ENCODE measurements at regions not wholly inside any gene's neighbourhood (a gene's known extent, or its start where the extent isn't known, plus 50 kb on each side); places are given as distances from the start of the nearest gene placed in this dataset.

DNA sequence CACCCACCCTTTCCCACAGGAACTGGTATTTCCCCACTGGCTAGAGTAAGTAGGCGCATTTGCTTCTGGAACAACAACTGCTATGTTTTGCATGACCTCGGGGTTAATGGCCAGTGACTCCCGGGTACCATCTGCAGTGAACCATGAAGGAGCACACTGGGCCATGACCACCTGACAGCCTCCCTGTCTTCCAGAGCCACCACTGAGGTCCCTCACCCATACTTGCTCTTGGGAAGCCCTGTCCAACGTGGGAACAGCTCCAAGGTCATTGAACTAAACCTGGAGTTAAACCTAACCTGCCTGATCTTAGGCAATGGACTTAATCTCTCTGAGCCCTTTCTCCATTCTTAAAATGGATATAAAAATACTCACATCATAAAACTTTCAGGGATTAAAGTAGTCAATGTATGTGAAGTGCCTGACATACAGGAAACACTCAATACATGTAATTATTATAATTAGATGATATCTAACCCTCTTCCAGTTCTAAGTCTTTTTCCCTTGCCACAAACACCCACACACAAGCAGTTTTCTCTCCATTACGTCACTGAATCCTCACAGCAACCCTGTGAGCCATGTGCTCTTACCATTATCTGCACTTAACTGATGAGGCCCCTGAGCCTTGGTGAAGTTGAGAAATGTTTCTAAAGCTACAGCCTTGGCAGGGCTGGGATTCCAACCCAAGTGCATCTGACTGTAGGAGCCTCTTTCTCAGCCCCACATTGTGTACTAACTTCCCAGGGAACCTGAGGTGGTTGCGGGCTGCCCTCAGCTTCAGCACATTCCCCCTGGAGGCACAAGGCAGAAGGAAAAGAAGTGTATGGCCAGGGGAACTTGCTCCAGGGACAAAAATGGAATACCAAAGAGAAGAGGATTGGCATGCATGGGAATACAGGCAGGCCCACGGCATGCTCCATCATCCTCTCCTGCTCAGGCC lies 74.5 kb upstream of the NCAM1 start:
- no peak overlapping the region for H3K4me2 ChIP-seq (ENCODE audit: low read depth, low read length)
- H3K27ac ChIP-seq (ENCODE audit: extremely low read length, insufficient read depth, low read length) = no peak overlapping the region
- FAIRE-seq (no peak), ATAC-seq (no peak), DNase-seq (ENCODE audit: low spot score) (no peak)
- H3K36me3 ChIP-seq (replicated peaks in 1 of 2; ENCODE audit: control insufficient read depth in 1 of 2, insufficient read depth in 2 of 2, low read length in 2 of 2) = no peaks in the 10 kb centered on the region
- WGBS (ENCODE audit: low lambda C conversion rate) = 14% methylated on average over 7 of the region's 7 CpGs
- H4K20me1 ChIP-seq (ENCODE audit: insufficient read depth, low read length) = no peaks in the 10 kb centered on the region
- no peak overlapping the region for H2AFZ ChIP-seq (ENCODE audit: low read length)
- TF ChIP-seq ZNF331 (CRISPR knock-in tag; IDR thresholded peaks at IDR 0.05) (no peak), CREB1 (IDR thresholded peaks at IDR 0.05) (peak; percentile 42; the same call in 1 of the 2 replicates), CREB1 (CRISPR knock-in tag; IDR thresholded peaks at IDR 0.05) (no peak), ATF7 (IDR thresholded peaks at IDR 0.05) (peak; percentile 66; the same call in 1 of the 2 replicates), ATF7 (CRISPR knock-in tag; IDR thresholded peaks at IDR 0.05) (no peak)
- H3K4me3 ChIP-seq (replicated peaks in 1 of 3; ENCODE audit: insufficient read depth in 1 of 3, low read depth in 2 of 3, low read length in 3 of 3) = no peak overlapping the region
- ChIA-PET CTCF (ENCODE audit: low intra/inter-chr PET ratio, low total read pairs) (no interaction called here), POLR2A (no interaction called here)
- H3K27me3 ChIP-seq (ENCODE audit: control insufficient read depth in 1 of 2, insufficient read depth in 2 of 2, low read length in 2 of 2) = no peaks in the 10 kb centered on the region; a peak in 2 of 5 replicates
- no peaks in the 10 kb centered on the region for H3K9me3 ChIP-seq (ENCODE audit: low read length)
- intact Hi-C loops (cut with micrococcal nuclease; ENCODE audit: unreplicated experiment) = no loop called here
- H3K9ac ChIP-seq (ENCODE audit: insufficient read depth, low read depth, low read length) = no peak overlapping the region
- no peaks in the 10 kb centered on the region for H3K4me1 ChIP-seq (ENCODE audit: insufficient read depth, low read length)
- no TSS peak for BruUV-seq (replicated peaks)
- in situ Hi-C loops (cut with HindIII; ENCODE audit: extremely low pct_ligation_motif_present, low pct_unique_long_range_greater_than_20kb) = no loop called here
- H3K79me2 ChIP-seq (ENCODE audit: insufficient read depth, low read length) = no peaks in the 10 kb centered on the region

GRCh38 chr11:112889446-112889845 lies 71.8 kb upstream of the NCAM1 start:
- in situ Hi-C loops (cut with HindIII; ENCODE audit: extremely low pct_ligation_motif_present, low pct_unique_long_range_greater_than_20kb) (no loop called here), intact Hi-C loops (cut with micrococcal nuclease; ENCODE audit: unreplicated experiment) (no loop called here)
- DNase-seq (ENCODE audit: low spot score) (no peak), ATAC-seq (no peak), FAIRE-seq (no peak)
- Histone ChIP-seq H3K9ac (ENCODE audit: insufficient read depth, low read depth, low read length) (no peak overlapping the region), H3K79me2 (ENCODE audit: insufficient read depth, low read length) (no peaks in the 10 kb centered on the region), H3K27me3 (ENCODE audit: control insufficient read depth in 1 of 2, insufficient read depth in 2 of 2, low read length in 2 of 2) (no peaks in the 10 kb centered on the region), H3K4me1 (ENCODE audit: insufficient read depth, low read length) (no peaks in the 10 kb centered on the region), H2AFZ (ENCODE audit: low read length) (no peak overlapping the region), H4K20me1 (ENCODE audit: insufficient read depth, low read length) (no peaks in the 10 kb centered on the region), H3K36me3 (replicated peaks in 1 of 2; ENCODE audit: control insufficient read depth in 1 of 2, insufficient read depth in 2 of 2, low read length in 2 of 2) (no peaks in the 10 kb centered on the region), H3K4me3 (replicated peaks in 1 of 3; ENCODE audit: insufficient read depth in 1 of 3, low read depth in 2 of 3, low read length in 3 of 3) (no peak overlapping the region), H3K9me3 (ENCODE audit: low read length) (no peaks in the 10 kb centered on the region), H3K4me2 (ENCODE audit: low read depth, low read length) (no peak overlapping the region), H3K27ac (ENCODE audit: extremely low read length, insufficient read depth, low read length) (no peak overlapping the region)
- CTCF ChIA-PET (ENCODE audit: low intra/inter-chr PET ratio, low total read pairs) = no interaction called here
- BruUV-seq (replicated peaks) = no TSS peak
- POLR2A ChIA-PET = no interaction called here
- 0% methylated on average over 3 of the region's 3 CpGs for WGBS (ENCODE audit: low lambda C conversion rate)
- TF ChIP-seq CHCHD3 (CRISPR knock-in tag; IDR thresholded peaks at IDR 0.05) (no peak), ZNF496 (CRISPR knock-in tag; IDR thresholded peaks at IDR 0.05; ENCODE audit: insufficient replicate concordance) (no peak), NBN (conservative IDR thresholded peaks at IDR 0.05) (no peak), MYPOP (CRISPR knock-in tag; IDR thresholded peaks at IDR 0.05) (no peak), ZNF609 (CRISPR knock-in tag; IDR thresholded peaks at IDR 0.05; ENCODE audit: borderline replicate concordance) (no peak), MXI1 (IDR thresholded peaks at IDR 0.05; ENCODE audit: borderline replicate concordance, low read depth, low read length) (no peak), NFIC (IDR thresholded peaks at IDR 0.05; ENCODE audit: low read length) (no peak), ZNF326 (CRISPR knock-in tag; IDR thresholded peaks at IDR 0.05; ENCODE audit: borderline replicate concordance) (no peak), HOXA7 (CRISPR knock-in tag; IDR thresholded peaks at IDR 0.05) (no peak)

Measured in HepG2 (cell line).